ENCODE measurements at regions not wholly inside any gene's neighbourhood (a gene's known extent, or its start where the extent isn't known, plus 50 kb on each side); places are given as distances from the start of the nearest gene placed in this dataset.
"Not testable (repeated sequence)": the region's sequence is repeated elsewhere in the genome, so short reads cannot be mapped to it uniquely, and the experiment has no call there.

- CTCF ChIA-PET, result no interaction called here
- POLR2A ChIA-PET, result no interaction called here
- no peak for TF ChIP-seq CTCF (IDR thresholded peaks at IDR 0.05; ENCODE audit: low read depth, low read length)
- Histone ChIP-seq H3K9me3 (ENCODE audit: control insufficient read depth, insufficient read depth, low read length) (no peaks in the 10 kb centered on the region), H3K4me3 (ENCODE audit: low read depth, low read length) (no peak overlapping the region), H3K27me3 (ENCODE audit: control insufficient read depth, insufficient read depth, low read length) (no peaks in the 10 kb centered on the region), H3K27ac (ENCODE audit: low read depth, low read length) (no peak overlapping the region)
- DNase-seq (ENCODE audit: low read depth, low spot score), result no peak
These were observed 512.8 kb upstream of the MIR17HG start for GRCh38 chr13:90834700-90835099.

GRCh38 chr13:90835826-90836225 lies 511.7 kb upstream of the MIR17HG start:
- Histone ChIP-seq H3K27me3 (ENCODE audit: control insufficient read depth, insufficient read depth, low read length) (no peaks in the 10 kb centered on the region), H3K9me3 (ENCODE audit: control insufficient read depth, insufficient read depth, low read length) (no peaks in the 10 kb centered on the region), H3K4me3 (ENCODE audit: low read depth, low read length) (no peak overlapping the region), H3K27ac (ENCODE audit: low read depth, low read length) (no peak overlapping the region)
- TF ChIP-seq CTCF (IDR thresholded peaks at IDR 0.05; ENCODE audit: low read depth, low read length), result no peak
- ChIA-PET POLR2A (no interaction called here), CTCF (no interaction called here)
- DNase-seq (ENCODE audit: low read depth, low spot score), result no peak

GRCh38 chr13:90838317-90838960 lies 509.0 kb upstream of the MIR17HG start:
- no peak for DNase-seq (ENCODE audit: low read depth, low spot score)
- ChIA-PET CTCF (no interaction called here), POLR2A (no interaction called here)
- TF ChIP-seq CTCF (IDR thresholded peaks at IDR 0.05; ENCODE audit: low read depth, low read length), result no peak
- no peaks in the 10 kb centered on the region for H3K9me3 ChIP-seq (ENCODE audit: control insufficient read depth, insufficient read depth, low read length)
- H3K27me3 ChIP-seq (ENCODE audit: control insufficient read depth, insufficient read depth, low read length), result no peaks in the 10 kb centered on the region
- H3K4me3 ChIP-seq (ENCODE audit: low read depth, low read length), result no peak overlapping the region
- H3K27ac ChIP-seq (ENCODE audit: low read depth, low read length), result no peak overlapping the region

- DNase-seq (ENCODE audit: low read depth, low spot score), result no peak
- no peak for TF ChIP-seq CTCF (IDR thresholded peaks at IDR 0.05; ENCODE audit: low read depth, low read length)
- ChIA-PET POLR2A (no interaction called here), CTCF (no interaction called here)
- no peaks in the 10 kb centered on the region for H3K27me3 ChIP-seq (ENCODE audit: control insufficient read depth, insufficient read depth, low read length)
- H3K4me3 ChIP-seq (ENCODE audit: low read depth, low read length), result no peak overlapping the region
- H3K27ac ChIP-seq (ENCODE audit: low read depth, low read length), result no peak overlapping the region
- H3K9me3 ChIP-seq (ENCODE audit: control insufficient read depth, insufficient read depth, low read length), result no peaks in the 10 kb centered on the region
These were observed 508.4 kb upstream of the MIR17HG start for GRCh38 chr13:90839061-90839460.

GRCh38 chr13:90846936-90847335 lies 500.6 kb upstream of the MIR17HG start:
- ChIA-PET CTCF (no interaction called here), POLR2A (no interaction called here)
- no peak for TF ChIP-seq CTCF (IDR thresholded peaks at IDR 0.05; ENCODE audit: low read depth, low read length)
- no peaks in the 10 kb centered on the region for H3K27me3 ChIP-seq (ENCODE audit: control insufficient read depth, insufficient read depth, low read length)
- no peak overlapping the region for H3K27ac ChIP-seq (ENCODE audit: low read depth, low read length)
- H3K9me3 ChIP-seq (ENCODE audit: control insufficient read depth, insufficient read depth, low read length), result no peaks in the 10 kb centered on the region
- DNase-seq (ENCODE audit: low read depth, low spot score), result no peak
- no peak overlapping the region for H3K4me3 ChIP-seq (ENCODE audit: low read depth, low read length)

GRCh38 chr13:90853666-90854065 lies 493.8 kb upstream of the MIR17HG start:
- POLR2A ChIA-PET; DNase-seq (ENCODE audit: low read depth, low spot score); H3K9me3 ChIP-seq (ENCODE audit: control insufficient read depth, insufficient read depth, low read length); CTCF ChIA-PET; H3K27ac ChIP-seq (ENCODE audit: low read depth, low read length); H3K4me3 ChIP-seq (ENCODE audit: low read depth, low read length); H3K27me3 ChIP-seq (ENCODE audit: control insufficient read depth, insufficient read depth, low read length): not testable (repeated sequence)

All from AG04450 (cell line).